NCI-H187 treated with DMSO at 0.1 percent for 48 hours (cell line): ENCODE measurements at regions not wholly inside any gene's neighbourhood (a gene's known extent, or its start where the extent isn't known, plus 50 kb on each side); places are given as distances from the start of the nearest gene placed in this dataset.
A peak's percentile ranks its signal among the peaks of the same experiment; 100 is the strongest.

Experiments
- DNase-seq: peaks from one replicate; lab custom pipeline; 2025; lab: John Stamatoyannopoulos, UW

DNA sequence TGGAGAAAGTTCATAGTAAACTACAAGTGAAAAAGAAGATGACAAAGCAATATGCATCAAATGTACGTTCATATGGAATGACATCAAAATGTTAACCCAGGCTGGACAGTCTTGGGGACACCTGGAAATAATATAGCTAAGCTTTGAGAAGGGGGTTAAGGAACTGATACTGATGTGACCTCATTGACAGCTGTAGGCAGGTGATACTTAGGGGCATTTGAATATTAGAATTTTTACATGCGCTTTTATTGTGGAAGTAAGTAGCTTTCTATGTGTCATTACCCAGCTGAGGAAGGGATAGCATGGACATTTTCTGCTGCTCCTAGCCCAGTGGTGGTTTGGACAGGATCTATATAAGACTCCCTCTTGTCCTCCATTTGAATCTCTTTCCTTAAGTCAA, 299.7 kb downstream of the CWC27 start:
- DNase-seq = no peak

DNA sequence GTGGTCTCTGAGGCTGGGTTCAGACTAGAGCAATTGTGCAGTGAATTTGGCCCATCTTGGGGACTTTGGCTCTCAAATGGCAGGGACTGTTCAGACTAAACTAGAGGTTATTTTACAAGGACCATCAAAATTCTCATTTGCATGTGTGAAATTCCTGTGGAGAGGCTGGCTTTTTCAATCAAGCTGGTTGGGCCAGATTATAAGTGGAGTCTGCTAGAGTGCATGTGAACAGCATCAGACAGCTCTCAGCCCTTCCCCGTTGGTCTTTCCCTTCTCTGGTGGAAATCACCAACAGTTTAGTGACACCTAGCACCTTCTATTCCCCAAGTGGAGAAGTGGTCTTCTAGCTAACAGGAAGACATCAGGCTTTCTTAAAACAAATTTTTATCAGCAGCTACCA, 301.3 kb downstream of the CWC27 start:
- no peak for DNase-seq

DNA sequence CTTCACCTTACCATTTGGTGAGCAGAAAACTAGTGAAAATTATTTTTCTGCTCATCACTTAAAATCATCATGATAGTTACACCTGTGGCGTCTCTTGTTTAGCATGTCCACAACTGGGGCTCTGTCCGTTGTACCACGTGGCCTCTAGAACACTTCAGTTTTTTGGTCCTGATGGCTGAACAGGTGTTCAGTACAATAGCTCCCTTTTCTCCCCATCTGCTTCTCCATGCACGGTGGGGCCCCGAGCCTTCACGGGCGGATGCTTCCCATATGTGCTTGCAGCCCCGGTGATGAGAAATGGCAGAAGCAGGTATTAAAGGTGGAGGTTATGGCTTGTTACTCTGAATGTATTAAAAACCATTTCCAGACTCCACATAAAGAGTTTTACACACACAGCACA, 304.1 kb downstream of the CWC27 start:
- peak; percentile 72 for DNase-seq

DNA sequence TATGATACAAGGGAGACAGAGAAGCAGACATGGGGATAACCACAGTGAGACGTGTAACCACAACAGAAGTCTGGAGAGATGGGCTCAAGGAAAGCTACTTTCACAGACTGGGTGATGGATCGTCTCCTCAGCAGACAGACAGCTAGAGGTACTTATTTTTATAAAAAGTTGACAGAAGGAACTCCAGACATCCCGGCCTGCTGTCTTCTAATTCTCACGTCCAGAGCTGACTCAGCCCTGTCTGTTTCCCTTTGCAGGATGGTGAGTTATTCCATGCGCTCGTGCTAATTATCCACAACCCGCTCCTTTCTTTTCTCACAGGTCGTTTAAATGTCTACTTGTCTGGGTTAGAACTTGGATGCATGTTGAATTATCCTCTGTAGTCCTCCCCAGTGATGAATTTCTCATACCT, 304.5 kb downstream of the CWC27 start:
- no peak for DNase-seq

DNA sequence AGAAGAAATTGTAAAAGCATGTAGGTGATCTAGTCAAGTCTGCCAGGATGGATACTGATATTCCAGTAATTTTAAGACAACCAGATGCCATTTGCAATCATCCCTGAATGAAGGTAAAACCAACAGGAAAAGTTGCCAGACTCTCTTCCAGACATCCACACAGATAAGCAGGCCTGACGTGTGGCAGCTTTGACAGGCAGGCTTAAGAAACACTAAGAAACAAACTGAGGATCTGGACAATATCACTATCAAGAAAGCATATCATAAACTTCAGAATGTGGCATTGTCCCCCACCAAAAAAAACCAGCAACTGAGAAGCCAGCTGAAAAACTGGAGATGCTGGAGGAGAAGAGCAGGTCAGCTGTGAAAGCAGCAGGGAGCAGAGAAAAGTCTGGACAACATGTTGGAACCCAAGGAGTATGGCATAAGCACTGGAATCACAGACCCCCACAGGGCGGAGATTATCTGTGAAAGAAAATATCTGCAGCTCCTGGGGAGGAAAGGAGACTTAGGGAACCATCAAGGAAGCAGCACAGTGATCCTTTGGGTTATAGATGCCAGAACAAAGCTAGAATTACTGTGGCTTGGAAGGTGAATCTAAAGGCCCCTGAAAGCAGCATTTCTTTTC, 307.0 kb downstream of the CWC27 start:
- DNase-seq = no peak

DNA sequence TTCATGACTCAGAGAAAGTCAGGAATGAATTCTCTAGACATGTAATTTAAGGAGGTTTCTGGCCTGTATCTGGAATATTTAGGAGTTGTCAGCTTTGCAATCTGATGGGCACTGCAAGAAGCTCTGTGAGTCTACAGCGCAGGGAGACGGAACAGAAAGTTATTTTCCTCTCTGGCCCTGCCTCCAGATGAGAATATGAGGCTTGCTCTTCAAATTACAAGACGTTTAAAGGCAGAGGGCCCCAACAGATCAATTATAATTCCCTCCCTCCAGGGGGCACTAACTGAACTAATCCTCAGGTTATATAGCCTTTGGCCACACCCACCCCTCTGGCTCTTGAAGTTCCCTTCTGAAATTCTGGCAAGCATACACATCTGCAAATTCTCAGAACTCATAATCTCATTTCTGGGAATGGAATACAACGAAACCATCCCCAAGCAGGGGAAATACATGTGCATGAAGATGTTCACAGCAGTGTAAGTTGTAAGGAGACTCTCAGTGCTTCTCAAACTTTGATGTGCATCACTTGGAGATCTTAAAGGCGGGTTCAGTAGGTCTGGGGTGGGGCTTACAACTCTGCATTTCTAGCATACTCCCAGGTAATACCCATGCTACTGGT, 307.6 kb downstream of the CWC27 start:
- DNase-seq = no peak

DNA sequence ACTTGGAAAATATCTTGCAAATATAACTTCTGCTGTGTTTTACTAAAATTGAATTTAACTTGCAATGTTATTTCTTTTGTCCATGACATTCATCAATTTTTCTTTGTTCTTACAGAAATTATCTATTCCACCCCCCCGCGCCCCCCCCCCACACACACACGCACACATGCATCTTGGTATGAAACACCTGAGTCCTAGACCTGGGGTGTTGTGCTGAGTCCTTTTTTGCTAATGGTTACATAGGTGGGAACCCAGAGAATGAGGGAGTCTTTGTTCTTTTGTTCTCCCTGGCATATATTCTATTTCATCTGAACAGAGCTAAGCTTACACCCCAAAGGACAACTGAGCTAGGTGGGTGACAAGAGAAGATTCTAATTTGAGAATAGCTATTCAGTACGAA, 308.9 kb downstream of the CWC27 start:
- DNase-seq = no peak

DNA sequence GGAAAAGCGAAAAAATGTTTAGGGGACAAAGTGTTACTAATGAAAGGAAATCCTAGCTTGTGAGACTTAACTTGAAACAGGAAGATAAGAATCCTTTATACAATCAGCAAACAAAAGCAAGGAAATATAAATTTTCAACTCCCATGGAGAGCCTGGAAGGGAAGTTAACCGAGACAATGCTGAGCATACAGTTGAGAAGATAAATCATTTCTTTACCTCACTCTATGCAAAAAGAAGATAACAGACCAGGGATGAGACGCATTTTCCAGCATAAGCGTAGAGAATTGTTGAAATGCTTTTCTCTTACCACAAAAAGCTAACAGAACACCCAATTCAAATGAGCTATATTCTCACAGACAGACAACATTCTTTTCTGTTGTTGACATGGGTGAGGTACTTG, 309.6 kb downstream of the CWC27 start:
- no peak for DNase-seq

DNA sequence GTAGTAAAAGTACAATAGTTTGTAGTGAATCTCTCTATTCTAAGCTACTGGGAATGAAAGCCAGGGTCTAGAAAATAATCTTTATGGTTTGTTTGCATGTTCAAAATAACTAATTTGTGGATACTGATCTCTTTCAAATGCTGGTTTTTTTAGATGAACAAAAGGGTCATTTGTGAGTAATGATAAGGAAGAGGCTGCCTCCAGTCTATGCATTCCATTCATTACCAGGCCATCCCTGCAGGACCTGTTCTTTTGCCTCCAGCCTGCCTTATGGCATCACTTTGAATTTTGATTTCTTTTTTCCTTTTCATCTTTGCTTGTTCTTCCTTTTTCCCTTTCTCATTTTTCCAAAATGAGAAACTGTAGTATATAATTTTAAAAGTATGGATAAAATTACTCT, 312.3 kb downstream of the CWC27 start:
- DNase-seq = no peak

DNA sequence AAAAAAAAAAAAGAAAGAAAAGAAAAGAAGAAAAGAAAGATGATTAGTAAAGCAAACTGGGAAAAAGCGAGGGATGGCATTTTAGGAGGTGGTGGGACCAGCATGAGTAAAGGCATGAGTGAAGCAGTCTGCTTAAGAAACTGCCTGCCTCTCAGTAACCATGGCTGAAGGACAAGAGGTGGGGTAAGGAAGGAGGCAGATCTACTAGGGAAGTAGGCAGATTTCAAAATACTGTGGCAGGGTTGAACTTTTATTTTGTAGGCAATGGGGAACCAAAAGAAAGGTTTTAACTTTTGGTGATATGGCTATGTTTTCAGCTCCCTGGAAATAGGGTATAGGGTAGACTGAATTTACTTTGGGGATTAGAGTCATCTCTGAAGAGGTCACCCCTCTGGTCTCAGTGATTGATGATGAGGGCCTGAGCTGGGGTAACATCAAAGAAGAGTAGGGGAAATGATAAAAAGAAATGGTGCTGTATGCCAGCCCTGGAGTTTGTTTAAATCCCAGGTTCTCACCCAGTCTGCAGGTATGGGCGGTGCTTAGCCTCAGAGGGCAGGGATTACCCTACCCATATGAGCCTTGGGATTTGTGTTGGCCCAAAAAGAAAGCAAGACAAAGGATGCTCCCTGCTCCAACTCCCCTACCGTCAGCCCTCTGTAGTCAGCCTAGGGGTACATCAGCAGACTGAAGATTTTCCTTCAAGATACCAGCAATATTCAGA, 316.2 kb downstream of the CWC27 start:
- DNase-seq = no peak

DNA sequence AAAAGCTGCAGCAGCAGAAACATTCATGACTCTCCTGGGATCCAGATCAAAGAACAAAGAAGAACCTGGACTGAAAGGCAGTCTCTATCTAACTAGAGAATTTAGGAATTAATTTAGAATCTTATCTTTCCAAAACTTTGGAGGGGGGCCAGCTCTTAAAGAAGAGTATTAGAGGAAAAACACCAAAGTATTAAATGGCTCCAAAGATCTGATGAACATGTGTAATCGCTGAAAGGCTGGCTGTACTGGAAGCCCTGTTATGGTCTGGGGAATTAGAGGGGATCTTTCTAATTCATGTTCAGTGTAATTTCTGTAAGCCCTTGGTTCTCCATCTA, 316.8 kb downstream of the CWC27 start:
- no peak for DNase-seq

DNA sequence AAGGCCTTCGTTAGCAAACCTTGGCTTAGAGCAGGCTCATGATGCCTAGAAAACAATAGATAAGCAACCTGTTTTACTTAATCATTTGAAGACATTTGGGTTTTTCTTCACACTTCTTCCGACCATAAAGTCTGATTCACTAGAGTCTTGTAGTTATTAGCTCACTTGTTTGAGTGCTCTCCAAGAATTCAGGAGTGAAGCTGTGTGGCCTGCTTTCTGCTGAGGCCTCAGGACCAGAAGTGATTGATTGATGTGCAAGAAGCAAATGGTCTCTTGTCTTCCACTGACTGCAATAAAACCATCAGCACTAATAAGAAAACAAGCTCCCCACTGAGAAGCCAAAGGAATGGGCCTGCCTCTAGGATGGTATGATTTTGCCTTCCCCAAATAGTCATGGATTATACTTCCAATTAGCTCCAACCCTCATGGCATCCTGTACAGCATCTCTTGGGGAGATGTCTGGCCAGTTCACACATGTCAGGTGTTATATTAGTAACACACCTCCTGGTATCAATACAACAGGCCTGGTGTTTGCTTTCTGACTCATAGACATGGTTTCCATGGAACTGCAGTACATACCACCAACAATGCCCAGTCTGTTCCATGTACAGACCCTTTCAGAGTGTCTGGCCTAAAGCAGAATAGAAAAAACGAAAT, 317.6 kb downstream of the CWC27 start:
- no peak for DNase-seq

DNA sequence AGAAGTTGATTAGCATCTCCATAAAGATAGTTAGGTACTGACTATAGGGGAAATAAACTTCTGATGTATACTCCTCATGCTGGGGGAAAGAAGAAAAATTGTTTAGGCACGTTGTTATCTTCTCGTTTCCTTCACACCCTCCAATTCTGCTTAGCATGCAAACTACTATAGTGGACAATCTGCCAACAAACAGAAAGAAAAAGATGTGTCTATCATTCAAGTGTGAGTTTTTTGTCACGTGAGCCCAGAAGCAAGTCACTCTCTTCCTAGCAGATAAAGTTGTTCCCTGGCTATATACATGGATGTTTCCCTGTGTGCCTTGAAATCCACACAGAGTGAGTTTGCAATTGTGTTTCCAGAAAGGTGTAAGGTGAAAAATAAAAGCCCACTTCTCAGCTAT, 318.4 kb downstream of the CWC27 start:
- DNase-seq = no peak

DNA sequence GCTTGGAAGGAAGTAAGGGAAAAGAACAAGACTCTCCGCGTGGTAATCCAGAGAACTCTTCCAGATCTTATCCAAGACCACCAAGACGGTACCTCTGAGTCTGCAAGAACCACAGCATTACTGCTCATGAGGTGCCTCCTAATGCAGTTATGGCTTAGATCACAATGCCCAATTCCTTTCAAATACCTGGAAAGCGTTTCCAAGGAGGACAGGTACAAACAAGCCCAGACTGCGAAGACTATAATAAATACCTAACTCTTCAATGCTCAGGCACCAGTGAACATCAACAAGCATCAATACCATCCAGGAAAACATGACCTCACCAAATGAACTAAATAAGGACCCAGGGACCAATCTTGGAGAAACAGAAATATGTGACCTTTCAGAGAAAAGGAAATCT, 325.5 kb downstream of the CWC27 start:
- no peak for DNase-seq

DNA sequence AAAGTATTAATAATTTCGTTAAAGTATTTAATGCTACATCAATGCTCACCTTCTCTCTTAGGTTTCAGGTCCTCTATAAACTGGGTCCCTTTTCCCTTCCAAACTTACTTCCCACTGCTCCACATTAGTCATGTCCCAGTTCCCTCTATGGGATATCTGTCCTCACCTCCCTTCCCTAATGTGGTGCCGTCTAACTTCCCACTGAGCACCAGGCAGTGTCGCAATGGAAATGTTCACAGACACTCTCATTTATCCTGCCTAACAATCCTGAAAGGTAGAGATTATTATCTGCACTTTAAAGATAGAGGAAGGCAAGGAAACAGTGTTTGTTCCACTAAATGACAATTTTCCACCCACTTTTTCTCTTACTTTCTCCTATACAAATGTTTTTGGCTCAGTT, 329.7 kb downstream of the CWC27 start:
- no peak for DNase-seq
